Osteocyte (in vitro differentiated cells): ENCODE measurements at regions not wholly inside any gene's neighbourhood (a gene's known extent, or its start where the extent isn't known, plus 50 kb on each side); places are given as distances from the start of the nearest gene placed in this dataset.
"Not testable (repeated sequence)": the region's sequence is repeated elsewhere in the genome, so short reads cannot be mapped to it uniquely, and the experiment has no call there.

ENCODE experiments used
- DNase-seq: peaks from one replicate; pipeline ENCODE4 v3.0.0; 2021; ENCODE audit warnings: mixed read lengths; ENCODE audit not compliant: unreplicated experiment; ENCODE audit errors: extremely low spot score
- H3K27ac Mint-ChIP-seq: one replicate; pipeline ENCODE4 v1.8.0; 2021; ENCODE audit warnings: mild to moderate bottlenecking, mixed read lengths; ENCODE audit not compliant: unreplicated experiment
- H3K27me3 Mint-ChIP-seq: one replicate; pipeline ENCODE4 v1.8.0; 2021; ENCODE audit warnings: mixed read lengths; ENCODE audit not compliant: unreplicated experiment
- H3K36me3 Mint-ChIP-seq: one replicate; pipeline ENCODE4 v1.8.0; 2021; ENCODE audit warnings: mixed read lengths; ENCODE audit not compliant: unreplicated experiment
- H3K4me1 Mint-ChIP-seq: one replicate; pipeline ENCODE4 v1.8.0; 2021; ENCODE audit warnings: mixed read lengths; ENCODE audit not compliant: unreplicated experiment
- H3K4me3 Mint-ChIP-seq: one replicate; pipeline ENCODE4 v1.8.0; 2021; ENCODE audit warnings: mild to moderate bottlenecking, moderate library complexity, mixed read lengths; ENCODE audit not compliant: unreplicated experiment
- H3K9me3 Mint-ChIP-seq: one replicate; pipeline ENCODE4 v1.8.0; 2021; ENCODE audit warnings: mixed read lengths; ENCODE audit not compliant: unreplicated experiment
- CTCF ChIP-seq: fragments of 200-600 bp; sonication (generic); IDR thresholded peaks from 2 replicates; pipeline ENCODE4 v1.5.0; 2021; ENCODE audit warnings: antibody characterized with exemption, mild to moderate bottlenecking, moderate library complexity

- no peak overlapping the region for H3K4me3 Mint-ChIP-seq
- H3K36me3 Mint-ChIP-seq, result no peaks in the 10 kb centered on the region
- H3K27me3 Mint-ChIP-seq, result no peaks in the 10 kb centered on the region
- no peak for DNase-seq
- no peak overlapping the region for H3K27ac Mint-ChIP-seq
- TF ChIP-seq CTCF, result no peak
- peaks cover 51% of the 10 kb centered on the region for H3K9me3 Mint-ChIP-seq
- H3K4me1 Mint-ChIP-seq, result no peaks in the 10 kb centered on the region
Measured at GRCh38 chrX:143231492-143231891, 205.8 kb downstream of the SPANXN4 start.

DNA sequence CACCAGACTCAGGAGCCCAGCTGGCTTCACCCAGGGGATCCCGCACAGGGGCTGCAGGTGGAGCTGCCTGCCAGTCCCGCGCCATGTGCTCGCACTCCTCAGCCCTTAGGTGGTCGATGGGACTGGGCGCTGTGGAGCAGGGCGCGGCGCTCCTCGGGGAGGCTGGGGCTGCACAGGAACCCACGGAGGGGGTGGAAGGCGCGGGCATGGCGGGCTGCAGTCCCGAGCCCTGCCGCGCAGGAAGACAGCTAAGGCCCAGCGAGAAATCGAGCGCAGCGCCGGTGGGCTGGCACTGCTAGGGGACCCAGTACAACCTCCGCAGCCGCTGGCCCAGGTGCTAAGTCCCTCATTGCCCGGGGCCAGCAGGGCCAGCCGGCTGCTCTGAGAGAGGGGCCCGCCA is 202.9 kb downstream of the SPANXN4 start:
- peaks cover 51% of the 10 kb centered on the region for H3K9me3 Mint-ChIP-seq
- H3K4me3 Mint-ChIP-seq, DNase-seq, H3K4me1 Mint-ChIP-seq, H3K36me3 Mint-ChIP-seq, H3K27me3 Mint-ChIP-seq, H3K27ac Mint-ChIP-seq: not testable (repeated sequence)

DNA sequence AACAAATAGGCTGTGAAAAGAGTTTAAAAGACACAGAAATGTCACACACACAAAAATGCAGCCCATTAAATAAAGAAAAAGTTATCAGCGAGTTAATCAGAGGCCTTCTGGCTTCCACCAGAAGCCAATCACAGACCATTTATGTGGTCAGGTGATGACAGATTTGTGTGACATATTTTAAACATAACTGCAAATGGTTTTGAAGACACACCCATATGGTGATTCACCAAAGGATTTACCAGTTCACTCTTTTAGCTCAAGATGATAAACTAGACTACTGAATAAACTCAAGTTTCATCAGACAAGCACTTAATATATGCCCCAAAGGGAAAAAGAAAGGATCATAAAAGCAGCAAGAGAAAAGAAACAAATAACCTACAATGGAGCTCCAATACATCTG is 181.2 kb downstream of the SPANXN4 start:
- H3K36me3 Mint-ChIP-seq, result no peaks in the 10 kb centered on the region
- TF ChIP-seq CTCF, result no peak
- H3K4me3 Mint-ChIP-seq, result no peak overlapping the region
- H3K4me1 Mint-ChIP-seq, result no peaks in the 10 kb centered on the region
- H3K27ac Mint-ChIP-seq, result no peak overlapping the region
- H3K27me3 Mint-ChIP-seq, result no peaks in the 10 kb centered on the region
- no peak for DNase-seq
- H3K9me3 Mint-ChIP-seq, result peaks cover 41% of the 10 kb centered on the region

DNA sequence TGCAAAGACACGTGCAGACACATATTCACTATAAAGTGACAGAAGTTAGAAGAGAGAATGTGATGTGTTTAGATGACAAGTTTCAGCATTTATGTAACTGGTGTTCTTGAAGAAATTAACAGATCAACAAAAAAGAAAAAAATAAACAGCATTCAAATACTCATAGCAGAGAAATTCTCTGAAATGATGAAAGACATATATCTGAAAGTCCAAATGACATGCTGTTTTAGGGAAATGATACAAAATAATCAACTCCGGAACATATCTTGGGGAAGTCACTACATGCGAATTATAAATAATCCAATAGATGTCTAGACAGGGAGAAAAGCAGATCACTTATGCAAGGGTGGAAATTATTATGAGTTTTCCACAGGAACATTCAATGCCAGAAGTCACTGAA is 146.0 kb downstream of the SPANXN4 start:
- Mint-ChIP-seq H3K27me3 (no peaks in the 10 kb centered on the region), H3K36me3 (no peaks in the 10 kb centered on the region), H3K27ac (no peak overlapping the region), H3K4me3 (no peak overlapping the region), H3K4me1 (no peaks in the 10 kb centered on the region), H3K9me3 (peaks cover 44% of the 10 kb centered on the region)
- DNase-seq, result no peak
- TF ChIP-seq CTCF, result no peak

DNA sequence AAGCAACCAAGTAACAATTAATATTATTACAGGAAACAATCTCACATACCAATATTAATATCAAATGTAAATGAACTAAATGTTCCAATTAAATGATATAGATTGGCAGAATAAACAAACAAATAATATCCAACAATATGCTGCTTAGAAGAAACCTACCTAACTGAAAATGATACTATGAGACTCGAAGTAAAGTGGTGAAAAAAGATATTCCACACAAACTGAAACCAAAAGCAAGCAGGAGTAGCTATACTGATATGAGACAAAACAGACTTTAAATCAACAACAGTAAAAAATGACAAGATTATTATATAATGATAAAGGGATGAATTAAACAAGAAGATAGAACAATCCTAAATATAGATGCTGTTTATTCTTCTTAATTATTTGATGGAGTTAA is 140.1 kb downstream of the SPANXN4 start:
- DNase-seq, result no peak
- Mint-ChIP-seq H3K4me3 (no peak overlapping the region), H3K36me3 (no peaks in the 10 kb centered on the region), H3K27ac (no peak overlapping the region), H3K27me3 (no peaks in the 10 kb centered on the region), H3K9me3 (peaks cover 45% of the 10 kb centered on the region), H3K4me1 (no peaks in the 10 kb centered on the region)
- no peak for TF ChIP-seq CTCF

DNA sequence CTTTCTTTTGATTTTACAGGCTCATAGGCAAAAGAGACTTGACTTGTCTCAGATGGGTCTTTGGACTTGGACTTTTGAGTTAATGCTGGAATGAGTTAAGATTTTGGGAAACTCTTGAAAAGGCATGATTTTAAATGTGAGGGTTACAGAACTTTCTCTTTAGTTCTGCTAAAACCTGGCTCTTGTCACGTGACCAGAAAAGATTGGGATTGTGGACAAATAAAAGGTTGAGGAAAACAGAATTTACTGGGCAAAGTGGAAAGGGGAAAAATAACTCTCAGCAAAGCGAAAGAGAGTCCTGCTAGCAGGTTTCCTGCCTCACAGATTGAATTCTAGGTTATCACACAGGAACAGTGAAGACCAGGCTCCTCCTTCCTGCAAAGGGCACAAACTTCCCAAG is 114.0 kb downstream of the SPANXN4 start:
- no peak for TF ChIP-seq CTCF
- DNase-seq, result no peak
- Mint-ChIP-seq H3K4me1 (no peaks in the 10 kb centered on the region), H3K4me3 (no peak overlapping the region), H3K27me3 (no peaks in the 10 kb centered on the region), H3K27ac (no peak overlapping the region), H3K9me3 (peaks cover 47% of the 10 kb centered on the region), H3K36me3 (no peaks in the 10 kb centered on the region)
